HG03159 (cell line): ENCODE measurements at regions not wholly inside any gene's neighbourhood (a gene's known extent, or its start where the extent isn't known, plus 50 kb on each side); places are given as distances from the start of the nearest gene placed in this dataset.

Source experiments
- ATAC-seq: cut with Tn5 transposase; IDR thresholded peaks from one replicate; pipeline ENCODE4 v1.9.1; 2021; ENCODE audit warnings: mild to moderate bottlenecking, moderate library complexity; ENCODE audit not compliant: unreplicated experiment

DNA sequence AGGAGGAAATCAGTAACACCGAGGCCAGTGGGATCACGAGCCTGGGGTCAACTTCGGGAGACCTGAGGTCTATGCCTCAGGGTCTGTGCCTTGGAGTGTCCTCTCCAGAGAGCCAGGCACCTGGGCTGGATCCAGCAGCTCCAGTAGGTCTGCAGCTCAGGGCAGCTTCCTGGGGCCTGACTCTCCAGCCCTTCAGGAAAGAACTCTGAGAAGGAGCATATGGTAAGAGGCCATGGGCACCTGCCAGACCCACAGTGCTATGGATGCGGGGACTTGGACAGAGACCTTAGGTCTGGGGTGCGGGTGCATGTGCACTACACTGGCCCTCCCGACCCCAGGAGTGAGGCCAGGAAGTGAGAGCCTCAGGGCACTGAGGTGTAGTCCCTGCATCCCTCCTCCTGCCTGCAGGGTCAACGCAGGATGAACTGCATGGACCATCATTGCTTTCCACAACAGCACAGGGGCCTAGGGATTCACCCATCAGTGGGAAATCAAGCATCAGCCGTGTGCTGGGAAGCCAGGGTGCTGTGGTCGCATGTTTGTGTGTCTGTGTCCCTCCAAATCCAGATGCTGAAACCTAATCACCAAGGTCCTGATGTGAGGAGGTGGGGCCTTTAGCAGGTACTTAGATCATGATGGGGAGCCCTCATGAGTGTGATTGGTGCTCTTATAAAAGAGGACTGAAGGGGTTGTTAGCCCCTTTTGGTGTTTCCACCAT, 210.9 kb upstream of the CST7 start:
- no peak for ATAC-seq

DNA sequence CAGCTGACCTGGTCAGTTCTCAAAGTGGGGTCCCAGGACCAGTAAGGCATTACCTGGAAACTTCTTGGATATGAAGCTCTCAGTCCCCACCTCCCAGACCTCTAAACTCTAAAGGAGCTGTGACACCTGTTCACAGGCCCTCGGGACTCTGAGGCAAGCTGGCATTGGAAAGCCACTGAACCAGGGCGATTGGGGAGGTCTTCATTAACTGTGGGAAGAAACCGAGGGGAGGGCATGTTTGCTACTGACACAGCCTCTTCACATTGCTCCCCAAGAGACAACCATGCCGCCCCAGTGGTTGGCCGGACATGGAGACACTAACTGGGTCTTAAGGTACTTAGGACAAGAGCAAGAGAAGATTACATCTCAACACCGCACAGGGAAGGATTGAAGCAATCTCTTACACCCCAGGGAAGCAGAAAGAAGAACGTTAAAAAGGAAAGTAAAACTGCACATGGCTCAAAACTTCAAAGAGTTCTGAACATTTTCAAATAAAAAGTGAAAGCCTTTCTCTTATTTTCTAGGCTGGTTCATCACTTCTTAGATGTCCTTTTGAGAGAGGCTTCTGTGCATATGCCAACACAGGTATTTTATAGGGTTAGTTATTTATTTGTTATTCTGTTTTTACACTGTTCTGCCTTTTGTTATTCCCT, 210.0 kb upstream of the CST7 start:
- ATAC-seq, result no peak

DNA sequence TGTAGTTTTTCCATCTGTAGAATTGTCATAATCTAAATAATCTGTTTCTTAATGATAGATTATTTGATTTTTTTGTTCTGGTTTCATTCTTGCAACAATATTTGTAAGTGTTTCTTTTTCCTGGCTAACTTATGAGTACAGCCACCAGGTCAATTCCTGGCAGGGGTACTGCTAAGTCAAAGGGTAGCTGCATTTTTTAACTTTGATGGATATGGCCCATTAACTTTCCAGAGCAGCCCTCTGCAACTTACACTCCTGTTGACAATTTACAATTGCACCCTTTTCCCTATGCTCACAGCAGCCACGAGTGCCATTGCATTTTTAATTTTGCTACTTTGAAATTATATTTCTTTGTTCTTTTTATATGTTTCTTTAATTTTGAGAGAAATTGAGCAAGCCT, 209.3 kb upstream of the CST7 start:
- ATAC-seq, result no peak

DNA sequence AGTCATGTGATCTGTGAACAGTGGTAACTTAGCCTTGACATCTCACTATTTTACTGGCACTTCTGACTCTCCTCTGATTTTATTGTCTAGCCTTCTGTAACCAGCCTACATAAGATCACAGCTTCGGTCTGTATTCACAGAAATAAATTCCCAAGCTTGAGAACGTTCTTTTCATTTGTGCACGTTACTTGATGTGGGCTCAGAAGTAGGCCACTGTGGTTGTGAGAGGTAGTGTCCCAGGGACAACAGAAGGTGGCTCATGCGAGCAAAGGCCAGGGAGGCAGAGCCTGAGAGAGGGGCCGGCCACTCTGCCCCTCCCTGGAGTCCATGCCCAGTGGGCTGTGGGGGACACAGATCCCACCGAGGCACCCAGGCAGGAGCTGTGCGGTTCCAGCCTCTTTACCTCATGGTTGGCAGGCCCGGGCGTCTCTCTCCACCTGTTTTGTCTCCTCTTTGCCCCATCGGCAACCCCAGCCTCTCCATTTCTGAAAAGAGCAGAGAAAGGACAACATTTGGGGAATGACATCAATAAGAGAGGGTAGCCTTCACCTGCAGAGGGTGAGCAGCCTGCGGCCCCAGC, 207.5 kb upstream of the CST7 start:
- no peak for ATAC-seq

DNA sequence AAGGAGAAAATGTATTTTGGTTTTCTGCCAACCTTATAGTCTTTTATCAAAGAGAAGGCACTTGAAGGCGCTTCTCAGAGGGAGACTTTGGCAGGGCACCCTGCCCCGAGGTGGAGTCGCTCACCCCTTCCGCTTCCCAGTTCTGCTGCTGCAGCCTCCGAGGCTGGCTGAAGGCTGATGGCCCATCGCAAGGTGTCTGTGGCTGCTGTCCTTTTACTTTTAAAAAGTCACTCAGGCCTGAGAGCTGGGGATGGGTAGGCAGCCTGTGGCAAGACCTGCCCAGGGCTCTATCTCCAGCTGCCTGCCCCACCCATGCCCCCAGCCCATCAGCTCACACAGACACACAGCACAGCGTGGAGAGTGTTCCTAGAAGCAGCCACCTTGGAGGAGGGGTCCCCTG, 206.6 kb upstream of the CST7 start:
- no peak for ATAC-seq

DNA sequence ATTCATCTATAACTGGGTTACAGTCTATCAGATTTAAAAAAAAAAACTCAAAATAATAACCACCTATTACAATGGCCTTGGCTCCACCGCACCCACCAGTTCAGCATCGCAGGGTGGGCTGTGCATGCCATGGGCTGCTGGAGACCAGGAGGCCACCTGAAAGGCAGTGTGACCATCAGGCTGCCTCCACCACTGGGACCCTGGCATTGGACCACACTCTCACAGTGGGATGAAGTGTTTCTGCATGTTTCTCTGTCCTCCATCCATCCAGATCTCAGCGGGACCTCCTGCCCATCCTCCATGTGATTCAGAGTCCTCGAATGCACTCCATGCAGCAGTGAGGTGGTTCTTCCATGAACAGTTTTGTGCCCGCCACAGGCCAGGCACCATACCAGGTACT, 206.1 kb upstream of the CST7 start:
- ATAC-seq, result no peak

DNA sequence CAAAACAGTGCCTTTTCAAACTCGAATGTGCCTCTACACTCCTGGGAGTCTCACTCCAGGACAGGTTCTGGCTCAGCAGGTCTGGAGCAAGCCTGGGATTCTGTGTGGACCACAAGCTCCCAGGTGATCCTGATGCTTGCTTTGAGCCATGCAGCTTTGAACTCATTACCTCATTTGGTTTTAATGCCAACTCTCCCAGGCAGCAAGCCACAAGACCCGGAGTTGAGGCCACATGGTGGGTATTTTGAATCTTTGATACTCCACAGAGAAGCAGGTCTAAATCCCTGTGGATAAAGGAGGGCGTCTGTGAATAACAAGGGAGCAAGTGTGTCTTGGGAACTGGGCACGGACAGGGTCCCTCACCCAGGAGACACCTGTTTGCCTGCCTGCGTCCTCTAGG, 205.4 kb upstream of the CST7 start:
- ATAC-seq, result no peak

DNA sequence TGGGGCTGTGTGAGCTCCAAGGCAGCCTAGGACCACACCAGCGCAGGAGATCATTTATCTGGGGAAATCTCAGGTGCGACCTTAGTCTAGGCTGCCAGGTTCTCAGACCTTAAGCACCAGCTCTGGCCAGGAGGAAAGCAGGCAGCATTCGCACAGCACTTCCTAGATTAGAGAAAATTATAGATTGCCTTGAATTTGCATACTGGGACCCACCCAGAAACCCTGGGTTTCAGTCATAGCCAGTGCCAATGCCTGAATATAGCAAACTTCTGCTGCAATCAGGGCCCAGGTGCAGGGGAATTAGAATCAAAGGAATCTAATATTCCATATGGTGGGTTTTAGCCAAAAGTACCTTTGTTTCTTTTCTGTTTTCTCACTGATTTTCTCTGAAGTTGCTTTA, 204.3 kb upstream of the CST7 start:
- no peak for ATAC-seq

DNA sequence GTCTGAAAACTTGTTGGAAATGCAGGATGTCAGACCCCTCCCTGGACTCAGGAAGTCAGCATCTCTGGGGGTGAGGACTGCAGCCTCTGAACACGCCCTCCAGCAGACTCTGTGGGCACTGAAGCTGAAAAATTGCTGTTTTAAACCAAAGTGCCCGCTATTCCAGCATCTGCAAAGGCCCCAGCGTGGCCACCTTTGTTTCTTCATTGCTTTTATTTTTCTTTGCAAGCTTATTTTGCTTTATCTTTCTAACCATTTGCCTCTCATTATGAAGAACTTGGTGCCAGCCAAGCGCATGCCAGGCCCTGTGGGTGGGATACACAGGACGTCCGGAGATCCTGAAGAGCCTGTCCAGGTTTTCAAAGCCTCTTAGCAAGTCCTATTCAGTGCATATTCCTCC, 203.9 kb upstream of the CST7 start:
- ATAC-seq, result no peak

DNA sequence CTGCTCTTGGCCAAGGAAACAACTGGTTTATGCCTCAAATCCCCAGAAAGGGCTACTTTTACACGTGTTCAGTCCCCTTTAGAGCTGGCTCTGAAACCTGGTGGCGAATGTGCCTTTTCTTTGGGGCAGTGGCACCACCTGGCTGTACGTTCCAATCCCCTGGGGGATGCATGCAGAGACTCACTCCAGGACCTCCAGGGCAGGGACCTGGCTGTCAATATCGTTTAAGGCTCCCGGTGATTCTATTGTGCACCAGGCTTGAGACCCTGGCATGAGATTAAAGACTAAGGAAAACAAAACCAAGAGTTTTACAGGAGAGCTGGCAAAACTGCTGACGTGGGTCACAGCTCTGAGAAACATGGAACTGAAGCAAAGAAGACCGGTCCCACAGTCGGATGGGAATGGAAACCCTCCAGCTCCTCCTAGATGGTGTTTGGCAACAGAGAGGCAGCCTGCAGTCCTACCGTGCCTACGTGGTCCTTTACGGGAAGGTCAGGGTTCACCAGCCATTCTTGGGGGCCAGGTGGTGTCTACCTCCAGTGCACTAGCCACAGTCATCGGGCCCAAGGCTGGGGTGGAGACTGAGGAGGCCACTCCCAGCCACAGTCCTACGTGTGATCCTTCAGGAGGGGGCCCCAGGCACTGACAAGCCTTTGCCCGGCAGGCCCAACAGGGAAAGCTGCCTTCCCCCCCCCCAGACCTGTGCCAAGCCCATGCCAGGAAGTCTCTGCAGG, 203.3 kb upstream of the CST7 start:
- no peak for ATAC-seq

DNA sequence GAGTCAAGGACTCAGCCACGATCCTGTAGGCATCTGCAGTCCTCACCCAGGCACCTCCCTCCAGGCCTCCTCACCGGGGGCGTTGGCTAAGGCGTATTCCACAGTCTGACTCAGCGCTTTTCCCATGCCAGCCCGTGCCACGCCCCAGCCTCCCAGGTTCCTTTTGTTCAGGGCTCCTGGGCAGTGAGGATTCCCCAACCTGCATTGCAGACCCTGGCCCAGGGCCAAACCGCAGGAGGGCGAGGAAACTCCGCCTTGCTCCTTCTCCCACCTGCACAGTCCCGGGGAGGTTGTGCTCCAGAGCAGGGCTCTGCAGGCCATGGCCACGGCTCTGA, 202.8 kb upstream of the CST7 start:
- no peak for ATAC-seq

DNA sequence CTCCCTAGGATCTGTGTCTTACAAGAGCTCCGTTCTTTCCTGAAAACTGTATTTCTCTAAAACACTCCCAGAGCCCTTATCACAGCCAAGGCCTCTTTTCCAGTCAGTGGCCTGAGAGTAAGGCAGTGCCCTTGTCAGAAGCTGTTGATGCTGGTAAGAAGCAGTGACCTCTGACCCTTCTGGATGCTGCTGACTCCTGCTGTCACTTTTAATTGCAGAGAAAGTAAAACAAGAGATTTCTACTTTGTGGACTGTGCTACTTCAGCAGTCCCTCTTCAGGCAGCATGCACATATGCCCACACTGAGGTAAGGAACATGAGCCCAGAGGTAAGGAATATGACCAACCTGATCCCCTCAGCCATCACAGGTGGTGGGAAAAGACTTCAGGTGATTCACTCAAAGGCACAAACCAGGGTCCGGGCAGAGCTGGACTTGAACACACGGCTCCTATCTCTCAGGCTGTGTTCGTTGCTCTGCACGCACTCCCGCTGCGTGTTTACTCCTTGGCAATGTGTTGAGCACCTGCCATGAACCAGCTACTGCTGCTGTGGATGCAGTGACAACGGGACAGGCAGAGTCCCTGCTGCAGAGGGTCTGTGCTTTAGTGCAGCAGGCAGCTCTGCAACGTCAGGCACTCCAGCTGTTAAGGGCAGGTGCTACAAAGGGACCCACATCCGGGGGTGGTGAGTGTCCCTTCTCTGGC, 201.9 kb upstream of the CST7 start:
- ATAC-seq, result no peak

DNA sequence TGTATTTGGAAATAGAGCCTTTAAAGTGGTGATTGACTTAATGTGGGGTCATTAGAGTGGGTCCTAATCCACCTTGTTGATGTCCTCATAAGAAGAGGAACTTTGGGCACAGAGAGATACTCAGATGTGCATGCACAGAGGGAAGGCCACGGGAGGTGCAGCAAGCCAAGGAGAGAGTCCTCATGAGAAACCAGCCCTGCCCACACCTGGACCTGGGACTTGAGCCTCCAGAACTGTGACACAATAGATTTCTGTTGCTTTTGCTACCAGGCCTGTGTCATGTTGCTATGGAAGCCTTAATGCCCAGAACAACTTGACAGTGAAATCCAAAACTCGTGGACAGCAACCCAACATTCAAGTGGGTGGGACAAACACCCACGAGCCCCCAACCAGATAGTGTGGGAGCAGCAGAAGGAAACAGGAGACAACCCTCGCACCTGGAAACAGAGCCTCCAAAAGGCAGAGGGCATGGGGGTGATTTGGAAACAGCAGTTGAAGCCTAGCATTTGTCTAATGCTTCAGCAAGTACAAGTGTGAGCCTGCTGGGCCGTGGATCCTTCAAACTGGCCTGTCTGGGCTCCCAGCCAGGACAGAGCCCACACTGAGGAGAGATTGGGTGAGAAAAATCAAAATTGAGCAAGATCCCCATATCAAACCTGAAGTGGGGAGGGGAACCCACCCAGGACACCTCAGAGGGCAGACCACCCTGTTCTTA, 201.0 kb upstream of the CST7 start:
- ATAC-seq, result no peak

DNA sequence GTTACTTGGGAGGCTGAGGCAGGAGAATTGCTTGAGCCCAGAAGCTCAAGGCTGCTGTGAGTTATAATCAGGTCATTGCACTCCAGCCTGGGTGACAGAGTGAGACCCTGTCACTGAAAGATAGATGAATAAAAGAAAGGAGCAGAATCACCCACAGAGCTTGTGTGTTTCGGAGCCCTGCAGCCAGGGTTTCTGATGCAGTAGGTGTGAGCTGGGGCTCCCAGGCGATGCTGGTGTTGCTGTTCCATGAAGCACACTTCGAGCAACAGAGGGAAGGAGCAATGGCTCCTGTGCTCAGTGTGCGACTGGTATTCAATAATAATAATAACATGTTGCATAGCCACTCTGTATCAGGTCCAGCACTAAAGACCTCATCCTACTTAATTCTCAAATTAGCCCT, 197.5 kb upstream of the CST7 start:
- no peak for ATAC-seq

DNA sequence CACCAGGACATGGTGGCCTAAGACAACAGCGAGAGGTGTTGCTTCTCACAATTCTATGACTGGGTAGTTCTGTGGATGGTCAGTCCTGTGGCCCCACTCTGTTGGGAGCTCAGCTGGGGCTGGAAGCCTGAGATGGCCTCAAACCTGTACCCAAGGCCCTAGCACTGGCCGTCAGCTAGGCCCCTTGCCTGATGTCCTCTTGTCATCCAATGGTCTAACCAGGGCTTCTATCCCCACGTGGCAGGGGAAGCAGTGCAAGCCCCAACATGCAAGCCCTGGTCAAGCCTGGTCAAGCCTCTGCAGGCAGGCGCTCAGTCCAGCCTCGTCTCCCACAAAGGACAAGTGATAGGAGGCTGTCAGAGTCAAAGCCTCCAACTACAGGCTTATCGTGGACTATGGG, 196.5 kb upstream of the CST7 start:
- no peak for ATAC-seq

DNA sequence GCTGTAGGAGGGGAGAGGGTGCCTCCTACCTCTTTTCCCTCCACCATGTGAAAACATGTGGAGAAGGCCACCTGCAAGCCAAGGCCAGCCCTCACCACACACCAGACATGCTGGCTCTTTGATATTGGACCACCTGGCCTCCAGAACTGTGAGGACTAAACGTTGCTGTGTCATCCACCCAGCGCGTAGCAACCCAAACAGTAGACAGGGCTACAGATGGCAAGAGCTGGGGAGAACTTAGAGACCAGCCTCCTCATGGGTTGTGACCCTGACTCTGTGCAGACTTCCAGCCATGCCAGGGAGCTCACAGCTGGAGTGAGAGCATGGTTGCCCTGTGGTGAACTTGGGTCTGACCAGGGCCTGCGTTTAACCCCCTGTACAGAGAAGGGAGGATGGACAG, 195.9 kb upstream of the CST7 start:
- ATAC-seq, result no peak

DNA sequence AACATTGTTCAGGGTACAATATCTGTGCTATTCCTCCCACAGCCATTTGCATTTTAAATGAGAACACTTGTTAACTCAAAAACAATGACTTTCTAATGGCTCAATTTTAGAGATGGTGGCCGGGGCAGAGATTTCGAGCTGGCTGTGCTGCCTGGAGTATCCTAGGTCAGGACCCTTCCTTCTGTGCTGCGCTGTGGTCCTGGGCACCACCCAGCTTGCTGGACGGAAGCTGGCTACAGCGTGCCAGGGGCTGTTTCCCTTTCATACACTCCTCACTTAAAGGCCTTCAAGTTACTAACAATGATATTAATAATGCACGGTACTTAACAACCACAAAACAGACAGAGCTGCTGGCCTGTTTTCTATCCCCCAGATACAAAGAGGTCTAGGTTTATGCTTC, 194.4 kb upstream of the CST7 start:
- ATAC-seq, result no peak

DNA sequence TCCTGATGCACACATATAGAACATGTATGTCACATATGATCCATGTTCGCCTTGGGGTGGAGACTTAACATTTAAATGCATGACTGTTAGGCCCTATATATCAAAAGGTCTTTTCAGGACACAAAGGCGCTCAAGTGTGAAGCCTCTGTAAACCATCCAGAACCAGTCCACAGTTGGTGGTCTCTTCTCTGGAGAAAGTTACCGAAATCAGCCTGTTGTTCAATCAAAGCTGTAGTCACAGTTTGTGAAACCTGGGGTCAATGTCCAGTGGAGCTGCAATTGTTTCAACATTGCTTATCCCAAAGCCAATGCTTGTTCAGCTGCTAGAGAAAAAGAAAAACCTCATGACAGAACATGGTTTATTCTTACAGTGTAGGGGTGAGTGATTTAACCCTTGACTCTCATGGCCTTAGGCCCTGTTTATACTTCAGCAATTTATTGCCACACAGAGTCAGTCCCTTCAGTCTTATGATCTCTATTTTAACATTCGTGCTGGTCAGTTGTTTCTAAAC, 193.6 kb upstream of the CST7 start:
- ATAC-seq, result no peak

DNA sequence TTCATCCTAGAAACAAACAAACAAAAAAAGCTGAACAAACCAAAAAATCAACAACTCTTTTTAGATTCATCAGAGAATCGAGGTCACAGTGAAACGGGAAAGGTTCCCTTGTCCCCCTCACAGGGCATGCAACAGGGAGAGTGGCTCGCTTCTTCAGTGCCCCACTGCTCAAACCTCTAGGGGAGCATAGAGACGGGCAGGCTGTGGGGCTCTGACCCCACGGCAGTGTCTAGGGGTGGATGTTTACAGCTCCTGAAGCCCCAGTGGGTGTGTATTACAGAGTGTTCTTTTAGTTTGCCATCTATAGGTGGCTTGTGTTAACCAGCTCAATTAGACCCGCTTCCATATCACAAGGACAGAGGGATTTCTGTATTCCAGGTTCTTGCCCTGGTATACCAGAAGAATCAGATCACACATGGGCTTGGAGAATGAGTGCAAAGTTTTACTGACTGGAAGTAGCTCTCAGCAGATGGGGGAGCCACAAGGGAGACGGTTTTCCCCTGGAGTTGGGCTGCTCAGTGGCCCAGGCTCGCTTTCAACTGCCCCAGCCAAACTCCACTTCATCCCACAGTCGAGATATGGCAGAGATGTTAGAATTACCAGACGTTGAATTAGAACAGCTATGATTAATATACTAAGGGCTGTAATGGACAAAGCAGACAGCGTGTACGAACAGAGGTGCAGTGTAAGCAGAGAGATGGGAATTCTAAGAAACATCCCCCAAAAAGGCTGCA, 192.6 kb upstream of the CST7 start:
- ATAC-seq, result no peak
